ENCODE measurements at regions not wholly inside any gene's neighbourhood (a gene's known extent, or its start where the extent isn't known, plus 50 kb on each side); places are given as distances from the start of the nearest gene placed in this dataset.

DNA sequence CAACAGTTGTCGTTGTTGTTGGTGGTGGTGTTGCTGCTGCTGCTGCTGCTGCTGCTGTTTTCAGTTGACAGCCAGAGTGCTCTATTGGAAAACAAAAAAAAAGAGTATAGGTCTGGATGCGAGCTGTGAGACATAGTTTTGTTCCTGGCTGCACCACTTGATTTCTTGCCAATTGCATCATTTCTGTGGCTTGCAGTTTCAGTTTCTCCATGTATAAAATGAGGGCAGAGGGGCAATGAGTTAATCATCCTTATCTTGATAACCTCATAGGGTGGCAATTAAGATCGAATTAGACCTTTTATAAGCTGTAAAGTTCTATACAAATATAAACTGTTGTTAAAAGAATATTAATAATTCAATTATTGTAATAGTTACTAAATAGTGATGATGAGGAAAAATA, 156.7 kb downstream of the DMRTA2 start:
- Histone ChIP-seq H3K27me3 (ENCODE audit: control insufficient read depth in 2 of 2, insufficient read depth in 1 of 2, low read length in 1 of 2) (no peaks in the 10 kb centered on the region), H3K4me3 (ENCODE audit: low read length in 2 of 2) (no peak overlapping the region), H3K4me1 (ENCODE audit: control insufficient read depth in 2 of 2, insufficient read depth in 2 of 2, low read length in 2 of 2) (no peaks in the 10 kb centered on the region), H3K36me3 (ENCODE audit: control insufficient read depth in 2 of 2, insufficient read depth in 2 of 2, low read length in 1 of 2) (no peaks in the 10 kb centered on the region), H3K27ac (ENCODE audit: low read depth in 1 of 2, low read length in 1 of 2) (no peak overlapping the region), H3K9me3 (ENCODE audit: control insufficient read depth in 2 of 2, insufficient read depth in 1 of 2, low read length in 1 of 2) (no peaks in the 10 kb centered on the region)
- WGBS, result 76% methylated on average over 3 of the region's 3 CpGs
- no peak for DNase-seq (ENCODE audit: low read depth in 6 of 9, low spot score in 9 of 9)

DNA sequence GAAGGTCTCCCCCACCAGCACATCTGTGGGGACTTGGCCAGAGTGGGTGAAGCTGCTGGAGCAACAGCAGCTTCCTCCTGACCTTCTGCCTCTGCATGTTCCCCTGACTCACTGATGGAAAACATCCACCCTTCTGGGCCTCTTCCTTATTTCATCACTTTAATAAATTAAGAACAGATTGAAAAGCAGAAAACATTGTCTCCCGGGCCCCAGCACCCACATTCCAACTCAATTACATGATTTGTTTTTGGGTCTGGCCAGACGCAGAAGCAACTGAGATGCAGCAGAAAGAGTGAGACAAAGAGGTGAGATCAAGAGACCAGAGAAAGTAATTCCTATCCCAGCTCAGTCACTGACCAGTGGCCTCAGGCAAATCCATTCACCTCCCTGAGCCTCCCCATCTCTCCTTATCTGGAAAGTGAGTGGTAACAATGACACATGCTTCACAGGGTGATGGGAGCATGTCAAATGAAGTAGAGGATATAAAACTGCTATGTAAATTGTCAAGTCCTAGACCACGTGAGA, 157.1 kb downstream of the ELAVL4 start:
- no peak overlapping the region for H3K4me3 ChIP-seq (ENCODE audit: low read length in 2 of 2)
- no peaks in the 10 kb centered on the region for H3K36me3 ChIP-seq (ENCODE audit: control insufficient read depth in 2 of 2, insufficient read depth in 2 of 2, low read length in 1 of 2)
- H3K4me1 ChIP-seq (ENCODE audit: control insufficient read depth in 2 of 2, insufficient read depth in 2 of 2, low read length in 2 of 2), result no peaks in the 10 kb centered on the region
- no peak for DNase-seq (ENCODE audit: low read depth in 6 of 9, low spot score in 9 of 9)
- no peak overlapping the region for H3K27ac ChIP-seq (ENCODE audit: low read depth in 1 of 2, low read length in 1 of 2)
- WGBS, result 70% methylated on average over 3 of the region's 3 CpGs
- no peaks in the 10 kb centered on the region for H3K9me3 ChIP-seq (ENCODE audit: control insufficient read depth in 2 of 2, insufficient read depth in 1 of 2, low read length in 1 of 2)
- H3K27me3 ChIP-seq (ENCODE audit: control insufficient read depth in 2 of 2, insufficient read depth in 1 of 2, low read length in 1 of 2), result no peaks in the 10 kb centered on the region

DNA sequence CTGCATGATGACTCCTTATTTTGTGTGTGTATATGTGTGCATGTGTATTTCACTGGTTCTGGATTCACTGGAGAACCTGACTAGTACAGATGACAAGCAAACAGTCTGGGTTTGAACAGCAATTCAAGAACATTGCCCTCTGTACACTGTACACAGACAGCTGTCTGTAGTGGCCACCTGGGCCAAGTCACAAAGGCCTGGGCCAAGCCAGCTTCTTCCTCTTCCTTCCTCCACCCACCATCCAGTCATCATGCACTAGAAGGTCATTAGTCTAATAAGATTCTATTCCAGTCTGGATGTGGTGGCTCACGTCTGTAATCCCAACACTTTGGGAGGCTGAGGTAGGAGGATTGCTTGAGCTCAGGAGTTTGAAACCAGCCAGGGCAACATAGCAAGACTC, 155.9 kb downstream of the ELAVL4 start:
- Histone ChIP-seq H3K27ac (ENCODE audit: low read depth in 1 of 2, low read length in 1 of 2) (no peak overlapping the region), H3K9me3 (ENCODE audit: control insufficient read depth in 2 of 2, insufficient read depth in 1 of 2, low read length in 1 of 2) (no peaks in the 10 kb centered on the region), H3K27me3 (ENCODE audit: control insufficient read depth in 2 of 2, insufficient read depth in 1 of 2, low read length in 1 of 2) (no peaks in the 10 kb centered on the region), H3K4me1 (ENCODE audit: control insufficient read depth in 2 of 2, insufficient read depth in 2 of 2, low read length in 2 of 2) (no peaks in the 10 kb centered on the region), H3K36me3 (ENCODE audit: control insufficient read depth in 2 of 2, insufficient read depth in 2 of 2, low read length in 1 of 2) (no peaks in the 10 kb centered on the region), H3K4me3 (ENCODE audit: low read length in 2 of 2) (no peak overlapping the region)
- DNase-seq (ENCODE audit: low read depth in 6 of 9, low spot score in 9 of 9), result no peak
- 93% methylated on average over 1 of the region's 1 CpG for WGBS

DNA sequence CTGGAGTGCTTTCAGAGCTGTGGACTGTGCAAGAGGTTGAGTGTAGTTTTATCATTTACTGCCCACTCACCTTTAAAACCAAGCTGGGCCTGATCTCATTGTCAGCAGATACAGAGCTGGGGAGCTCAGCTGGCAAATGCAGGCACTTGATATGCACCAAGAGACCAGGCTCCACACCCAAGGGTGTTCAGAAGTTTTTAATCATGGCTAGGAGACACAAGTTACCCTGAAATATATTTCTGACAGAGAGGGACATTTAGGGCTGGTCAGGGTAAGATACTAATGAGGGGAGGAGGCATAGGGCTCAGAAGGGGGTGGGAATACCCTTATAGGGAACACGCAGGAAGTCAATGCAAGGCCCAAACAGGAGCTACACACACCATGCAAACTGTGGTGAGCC, 153.7 kb downstream of the ELAVL4 start:
- WGBS, result 91% methylated on average over 1 of the region's 1 CpG
- Histone ChIP-seq H3K4me3 (ENCODE audit: low read length in 2 of 2) (no peak overlapping the region), H3K27ac (ENCODE audit: low read depth in 1 of 2, low read length in 1 of 2) (no peak overlapping the region), H3K36me3 (ENCODE audit: control insufficient read depth in 2 of 2, insufficient read depth in 2 of 2, low read length in 1 of 2) (no peaks in the 10 kb centered on the region), H3K27me3 (ENCODE audit: control insufficient read depth in 2 of 2, insufficient read depth in 1 of 2, low read length in 1 of 2) (no peaks in the 10 kb centered on the region), H3K9me3 (ENCODE audit: control insufficient read depth in 2 of 2, insufficient read depth in 1 of 2, low read length in 1 of 2) (no peaks in the 10 kb centered on the region), H3K4me1 (ENCODE audit: control insufficient read depth in 2 of 2, insufficient read depth in 2 of 2, low read length in 2 of 2) (no peaks in the 10 kb centered on the region)
- DNase-seq (ENCODE audit: low read depth in 6 of 9, low spot score in 9 of 9), result no peak

DNA sequence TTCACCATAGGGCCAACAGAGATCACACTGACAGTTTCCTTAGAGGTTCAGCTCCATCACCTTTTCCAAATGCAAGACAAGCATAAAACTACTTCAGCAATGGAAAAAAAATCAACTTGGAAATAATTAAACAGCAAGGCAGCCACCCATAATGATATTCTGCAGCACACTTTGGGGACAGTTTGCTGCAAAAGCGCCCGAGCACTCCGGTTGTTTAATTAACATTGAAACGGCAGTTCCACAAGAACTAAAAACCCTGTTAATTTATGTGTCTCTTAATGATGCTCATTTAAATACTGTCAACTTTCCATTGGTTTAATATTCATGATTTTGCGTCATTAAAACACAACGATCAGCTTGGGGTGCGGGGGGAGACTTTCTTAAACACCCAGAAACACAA, 153.2 kb downstream of the ELAVL4 start:
- H3K27me3 ChIP-seq (ENCODE audit: control insufficient read depth in 2 of 2, insufficient read depth in 1 of 2, low read length in 1 of 2), result no peaks in the 10 kb centered on the region
- H3K4me1 ChIP-seq (ENCODE audit: control insufficient read depth in 2 of 2, insufficient read depth in 2 of 2, low read length in 2 of 2), result no peaks in the 10 kb centered on the region
- no peaks in the 10 kb centered on the region for H3K36me3 ChIP-seq (ENCODE audit: control insufficient read depth in 2 of 2, insufficient read depth in 2 of 2, low read length in 1 of 2)
- no peak for DNase-seq (ENCODE audit: low read depth in 6 of 9, low spot score in 9 of 9)
- WGBS, result 97% methylated on average over 7 of the region's 7 CpGs
- H3K9me3 ChIP-seq (ENCODE audit: control insufficient read depth in 2 of 2, insufficient read depth in 1 of 2, low read length in 1 of 2), result no peaks in the 10 kb centered on the region
- no peak overlapping the region for H3K4me3 ChIP-seq (ENCODE audit: low read length in 2 of 2)
- no peak overlapping the region for H3K27ac ChIP-seq (ENCODE audit: low read depth in 1 of 2, low read length in 1 of 2)

DNA sequence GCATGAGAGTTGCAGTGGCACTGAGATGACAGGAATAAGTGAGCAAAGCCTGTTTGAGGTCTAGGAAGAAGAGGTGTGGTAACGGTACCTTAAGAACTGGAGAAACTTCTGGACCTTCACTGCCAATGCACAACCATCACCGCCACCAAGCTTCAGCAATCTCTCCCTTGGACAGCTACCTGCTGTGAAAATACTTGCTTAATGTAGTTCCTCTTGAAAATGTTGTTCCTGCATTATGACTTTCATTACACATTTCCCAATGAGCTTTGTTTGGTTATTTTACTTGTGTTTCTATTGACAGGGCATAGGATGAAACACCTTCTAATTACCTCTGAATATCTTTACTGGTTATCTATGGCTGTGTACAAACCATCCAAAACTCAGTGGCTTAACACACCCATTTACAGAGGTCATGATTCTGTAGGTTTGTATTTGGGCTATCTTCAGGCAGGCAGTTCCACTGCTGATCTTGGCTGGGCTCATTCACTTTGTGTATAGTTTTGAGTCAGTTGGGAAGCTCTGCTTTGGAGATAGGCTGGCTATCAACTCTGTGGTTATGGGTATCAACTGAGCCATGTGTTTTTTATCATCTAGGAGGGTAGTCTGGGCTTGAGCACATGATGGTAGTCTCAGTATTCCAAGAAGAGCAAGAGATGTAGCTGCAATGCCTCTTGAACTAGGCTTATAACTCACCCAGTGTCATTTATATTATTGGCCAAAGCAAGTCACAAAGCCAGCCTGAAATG, 149.4 kb downstream of the ELAVL4 start:
- no peak overlapping the region for H3K27ac ChIP-seq (ENCODE audit: low read depth in 1 of 2, low read length in 1 of 2)
- H3K4me1 ChIP-seq (ENCODE audit: control insufficient read depth in 2 of 2, insufficient read depth in 2 of 2, low read length in 2 of 2), result no peaks in the 10 kb centered on the region
- DNase-seq (ENCODE audit: low read depth in 6 of 9, low spot score in 9 of 9), result no peak
- no peaks in the 10 kb centered on the region for H3K27me3 ChIP-seq (ENCODE audit: control insufficient read depth in 2 of 2, insufficient read depth in 1 of 2, low read length in 1 of 2)
- H3K36me3 ChIP-seq (ENCODE audit: control insufficient read depth in 2 of 2, insufficient read depth in 2 of 2, low read length in 1 of 2), result no peaks in the 10 kb centered on the region
- WGBS, result 88% methylated on average over 2 of the region's 2 CpGs
- no peaks in the 10 kb centered on the region for H3K9me3 ChIP-seq (ENCODE audit: control insufficient read depth in 2 of 2, insufficient read depth in 1 of 2, low read length in 1 of 2)
- no peak overlapping the region for H3K4me3 ChIP-seq (ENCODE audit: low read length in 2 of 2)

DNA sequence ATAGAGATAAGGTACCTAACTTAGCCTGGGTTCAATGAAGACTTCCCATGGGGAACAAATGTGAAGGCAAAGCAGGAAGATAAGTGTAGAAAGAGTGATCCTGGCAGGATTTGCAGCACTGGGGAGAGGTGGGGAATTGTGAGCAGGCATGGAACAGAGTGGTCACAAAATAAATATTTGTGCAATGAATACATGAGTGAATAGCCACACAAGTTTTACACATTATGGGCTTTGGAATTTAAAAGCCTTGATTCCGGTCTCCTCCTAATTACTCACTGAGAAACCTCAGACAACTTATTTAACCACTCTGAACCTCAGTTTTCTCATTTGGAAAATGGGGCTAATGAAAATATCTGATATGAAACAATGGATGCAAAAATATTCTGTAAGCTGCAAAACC, 148.3 kb downstream of the ELAVL4 start:
- no peak for DNase-seq (ENCODE audit: low read depth in 6 of 9, low spot score in 9 of 9)
- H3K36me3 ChIP-seq (ENCODE audit: control insufficient read depth in 2 of 2, insufficient read depth in 2 of 2, low read length in 1 of 2), result no peaks in the 10 kb centered on the region
- H3K27ac ChIP-seq (ENCODE audit: low read depth in 1 of 2, low read length in 1 of 2), result no peak overlapping the region
- H3K9me3 ChIP-seq (ENCODE audit: control insufficient read depth in 2 of 2, insufficient read depth in 1 of 2, low read length in 1 of 2), result no peaks in the 10 kb centered on the region
- 98% methylated on average over 1 of the region's 1 CpG for WGBS
- H3K4me3 ChIP-seq (ENCODE audit: low read length in 2 of 2), result no peak overlapping the region
- no peaks in the 10 kb centered on the region for H3K4me1 ChIP-seq (ENCODE audit: control insufficient read depth in 2 of 2, insufficient read depth in 2 of 2, low read length in 2 of 2)
- H3K27me3 ChIP-seq (ENCODE audit: control insufficient read depth in 2 of 2, insufficient read depth in 1 of 2, low read length in 1 of 2), result no peaks in the 10 kb centered on the region
